ENCODE measurements at regions not wholly inside any gene's neighbourhood (a gene's known extent, or its start where the extent isn't known, plus 50 kb on each side); places are given as distances from the start of the nearest gene placed in this dataset.
A peak's percentile ranks its signal among the peaks of the same experiment; 100 is the strongest.

- peak; percentile 64 for DNase-seq
Observed at GRCh38 chr7:112594397-112594796, 113.6 kb downstream of the LSMEM1 start.

GRCh38 chr7:112596260-112596659 lies 115.5 kb downstream of the LSMEM1 start:
- peak; percentile 11 for DNase-seq

GRCh38 chr7:112596981-112597380 lies 116.2 kb downstream of the LSMEM1 start:
- no peak for DNase-seq

GRCh38 chr7:112603673-112604072 lies 122.9 kb downstream of the LSMEM1 start:
- DNase-seq: no peak

- no peak for DNase-seq
Observed at GRCh38 chr7:112610636-112611035, 129.8 kb downstream of the LSMEM1 start.

GRCh38 chr7:112615701-112616100 lies 134.9 kb downstream of the LSMEM1 start:
- no peak for DNase-seq

GRCh38 chr7:112616295-112616694 lies 135.5 kb downstream of the LSMEM1 start:
- DNase-seq: no peak

GRCh38 chr7:112619343-112619742 lies 138.6 kb downstream of the LSMEM1 start:
- no peak for DNase-seq

GRCh38 chr7:112622159-112622715 lies 141.4 kb downstream of the LSMEM1 start:
- no peak for DNase-seq

GRCh38 chr7:112624416-112624815 lies 143.6 kb downstream of the LSMEM1 start:
- no peak for DNase-seq

- DNase-seq: peak; percentile 63
Observed at GRCh38 chr7:112630565-112630964, 149.8 kb downstream of the LSMEM1 start.

GRCh38 chr7:112634107-112634506 lies 153.3 kb downstream of the LSMEM1 start:
- no peak for DNase-seq

GRCh38 chr7:112635742-112636141 lies 154.5 kb downstream of the TMEM168 start:
- DNase-seq: no peak

GRCh38 chr7:112638675-112639400 lies 151.4 kb downstream of the TMEM168 start:
- no peak for DNase-seq

- DNase-seq: no peak
Observed at GRCh38 chr7:112640685-112641084, 149.5 kb downstream of the TMEM168 start.

- DNase-seq: no peak
Observed at GRCh38 chr7:112646783-112647182, 143.4 kb downstream of the TMEM168 start.

- no peak for DNase-seq
Observed at GRCh38 chr7:112648781-112649180, 141.4 kb downstream of the TMEM168 start.

- DNase-seq: peak; percentile 13
Observed at GRCh38 chr7:112649560-112649959, 140.6 kb downstream of the TMEM168 start.

GRCh38 chr7:112654322-112655216 lies 135.6 kb downstream of the TMEM168 start:
- no peak for DNase-seq

GRCh38 chr7:112665709-112666108 lies 124.5 kb downstream of the TMEM168 start:
- peak; percentile 6 for DNase-seq

GRCh38 chr7:112668561-112668960 lies 121.6 kb downstream of the TMEM168 start:
- DNase-seq: peak; percentile 3

GRCh38 chr7:112669306-112669705 lies 120.9 kb downstream of the TMEM168 start:
- peak; percentile 5 for DNase-seq

- no peak for DNase-seq
Observed at GRCh38 chr7:112670193-112670592, 120.0 kb downstream of the TMEM168 start.

Measured in fibroblast of skin of back (primary cell).